Lower leg skin (tissue), 4 donors: ENCODE measurements at regions not wholly inside any gene's neighbourhood (a gene's known extent, or its start where the extent isn't known, plus 50 kb on each side); places are given as distances from the start of the nearest gene placed in this dataset.

Experiments
- DNase-seq, 2 donors: peaks; one replicate each; pipeline ENCODE4 v3.0.0-alpha.2; 2019; ENCODE audit warnings: low spot score in 2 of 2
- H3K4me3 ChIP-seq: fragments of 200-600 bp; sonication (generic); 2 replicates; pipeline ENCODE4 v1.5.1; 2017; ENCODE audit warnings: mild to moderate bottlenecking, low read depth; ENCODE audit not compliant: poor library complexity, severe bottlenecking
- CTCF ChIP-seq, 3 donors: fragments of 450-650 bp; IDR thresholded peaks; one replicate each; pipeline ENCODE4 v1.5.1; 2016; ENCODE audit warnings: antibody characterized with exemption in 3 of 3, mild to moderate bottlenecking in 3 of 3, moderate library complexity in 2 of 3
- POLR2A ChIP-seq, 2 donors: fragments of 450-650 bp; IDR thresholded peaks; one replicate each; pipeline ENCODE4 v1.6.1; 2016 to 2017; ENCODE audit warnings: antibody characterized with exemption in 2 of 2, mild to moderate bottlenecking in 1 of 2, moderate library complexity in 1 of 2
- WGBS, 2 donors: methylation state at CpG; one replicate each; pipeline ENCODE4 v1.1.5; 2018; 5-methylcytosine and 5-hydroxymethylcytosine counted together
- intact Hi-C: fragments of 100-400 bp; cut with DNase I; formaldehyde crosslinking; loops from one replicate; pipeline ENCODE4 v1.15.0; 2023; ENCODE audit warnings: low total_unique reads

GRCh38 chr9:115422932-115423440, 305.0 kb upstream of the TNC start:
- intact Hi-C loops: no loop called here
- 81 to 84% methylated on average over 6 of the region's 6 CpGs for whole genome bisulfite sequencing, 2 donors
- TF ChIP-seq POLR2A (IDR thresholded peaks at IDR 0.05) (no peak), CTCF (IDR thresholded peaks at IDR 0.05) (no peak)
- no peak for DNase-seq
- H3K4me3 ChIP-seq: no peak overlapping the region

GRCh38 chr9:115423646-115424045, 305.7 kb upstream of the TNC start:
- WGBS, 2 donors: 69 to 71% methylated on average over 3 of the region's 3 CpGs
- intact Hi-C loops: no loop called here
- no peak for DNase-seq
- TF ChIP-seq POLR2A (IDR thresholded peaks at IDR 0.05) (no peak), CTCF (IDR thresholded peaks at IDR 0.05) (no peak)
- no peak overlapping the region for H3K4me3 ChIP-seq

GRCh38 chr9:115425601-115426000, 307.6 kb upstream of the TNC start:
- no peak overlapping the region for H3K4me3 ChIP-seq
- TF ChIP-seq CTCF (IDR thresholded peaks at IDR 0.05): no peak
- no peak for TF ChIP-seq POLR2A (IDR thresholded peaks at IDR 0.05)
- no peak for DNase-seq
- intact Hi-C loops: no loop called here

- no peak overlapping the region for H3K4me3 ChIP-seq
- DNase-seq: no peak
- no peak for TF ChIP-seq POLR2A (IDR thresholded peaks at IDR 0.05)
- no peak for TF ChIP-seq CTCF (IDR thresholded peaks at IDR 0.05)
- intact Hi-C loops: no loop called here
- 87 to 93% methylated on average over 2 of the region's 2 CpGs for WGBS, 2 donors
These were observed 319.5 kb upstream of the TNC start for GRCh38 chr9:115437418-115437817.

- 59 to 67% methylated on average over 6 of the region's 6 CpGs for WGBS, 2 donors
- DNase-seq: no peak
- intact Hi-C loops: no loop called here
- no peak overlapping the region for H3K4me3 ChIP-seq
- TF ChIP-seq POLR2A (IDR thresholded peaks at IDR 0.05) (no peak), CTCF (IDR thresholded peaks at IDR 0.05) (no peak)
These were observed 321.7 kb upstream of the TNC start for GRCh38 chr9:115439641-115440040.

GRCh38 chr9:115442054-115442453, 324.1 kb upstream of the TNC start:
- intact Hi-C loops: no loop called here
- no peak for TF ChIP-seq CTCF (IDR thresholded peaks at IDR 0.05)
- TF ChIP-seq POLR2A (IDR thresholded peaks at IDR 0.05): no peak
- 52 to 55% methylated on average over 4 of the region's 4 CpGs for WGBS, 2 donors
- no peak overlapping the region for H3K4me3 ChIP-seq
- DNase-seq: no peak
